LoVo (cell line): ENCODE measurements at regions not wholly inside any gene's neighbourhood (a gene's known extent, or its start where the extent isn't known, plus 50 kb on each side); places are given as distances from the start of the nearest gene placed in this dataset.
"Not testable (repeated sequence)": the region's sequence is repeated elsewhere in the genome, so short reads cannot be mapped to it uniquely, and the experiment has no call there.

ENCODE experiments used
- DNase-seq: peaks from one replicate; pipeline ENCODE4 v3.0.0-alpha.2; 2016; ENCODE audit warnings: low spot score

DNA sequence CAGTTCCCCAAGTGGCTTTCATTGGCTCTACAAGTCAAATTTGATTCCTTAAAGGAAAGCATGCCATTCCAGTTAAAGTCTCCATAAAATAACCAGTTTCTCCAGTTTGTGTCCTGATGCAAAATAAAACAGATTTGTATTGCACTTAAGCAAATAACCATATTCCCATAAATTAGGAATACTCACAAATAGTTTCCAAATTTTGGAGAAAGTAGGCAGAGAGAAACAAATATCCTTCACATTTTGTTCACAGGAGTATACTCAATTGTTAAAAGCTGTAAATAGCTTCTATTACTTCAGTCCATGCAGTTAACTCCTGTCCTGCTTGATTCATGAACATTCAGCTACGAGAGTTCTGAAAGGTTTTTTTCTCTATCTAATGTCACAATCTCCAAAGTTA is 281.4 kb upstream of the RGS17 start:
- no peak for DNase-seq

GRCh38 chr6:153411070-153411648 is 280.1 kb upstream of the RGS17 start:
- no peak for DNase-seq

DNA sequence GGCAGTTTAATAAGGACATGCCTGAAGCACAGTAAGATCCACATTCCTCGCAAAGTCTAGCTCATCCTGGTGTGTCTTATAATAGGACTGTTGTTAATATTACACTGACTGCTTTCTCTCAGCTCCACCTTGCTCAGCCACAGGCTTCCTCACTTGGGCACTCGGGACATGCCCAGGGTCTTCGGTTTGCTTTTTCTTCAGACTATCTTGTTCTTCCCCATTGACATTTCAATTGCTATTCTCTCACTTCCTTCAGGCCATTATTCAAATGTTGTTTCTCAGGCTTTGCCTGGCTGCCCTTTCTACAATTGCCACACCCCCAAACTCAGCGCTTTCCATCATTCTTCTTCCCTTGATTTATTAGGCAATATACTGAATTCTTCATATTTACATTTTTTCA is 274.8 kb upstream of the RGS17 start:
- DNase-seq, result no peak

DNA sequence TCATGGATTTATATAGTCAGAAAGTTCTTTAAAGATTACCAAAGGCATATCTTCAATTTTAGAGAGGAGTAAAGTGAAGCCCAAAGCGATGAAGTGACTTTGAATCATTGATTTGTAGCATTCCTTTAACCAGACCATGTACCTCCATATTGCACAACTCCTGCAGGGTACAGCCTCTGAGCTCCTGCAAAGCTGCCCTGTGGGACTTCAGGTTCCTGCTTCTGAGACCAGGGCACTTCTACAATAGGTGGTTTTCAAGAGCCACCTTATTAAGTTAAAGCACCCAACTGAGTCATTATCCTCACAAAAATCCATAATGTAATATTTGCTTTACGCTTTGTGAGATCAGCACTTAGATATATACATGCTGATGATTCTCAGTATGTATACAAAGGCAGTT is 270.7 kb upstream of the RGS17 start:
- DNase-seq, result no peak

DNA sequence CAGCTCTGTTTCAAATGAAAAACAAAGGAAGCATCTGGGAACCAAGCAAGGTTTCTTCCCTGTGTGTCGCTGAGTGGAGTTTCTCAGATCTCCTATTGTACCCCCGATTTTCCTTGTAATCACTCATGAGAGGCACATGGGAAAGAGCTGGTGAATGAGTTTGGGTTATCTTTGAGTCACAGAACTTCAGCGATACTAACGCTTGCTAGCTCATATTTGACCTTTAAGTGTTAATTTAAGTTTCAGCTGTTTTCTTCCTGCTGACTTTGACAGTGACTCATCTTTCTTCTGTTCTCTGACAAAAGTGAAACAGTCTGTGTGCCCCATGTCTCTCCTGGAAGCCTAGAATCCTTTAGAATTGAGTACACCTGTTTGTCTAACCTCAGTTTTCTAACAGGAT is 261.1 kb upstream of the RGS17 start:
- DNase-seq, result no peak

- no peak for DNase-seq
Measured at GRCh38 chr6:153373869-153374268, 242.8 kb upstream of the RGS17 start.

DNA sequence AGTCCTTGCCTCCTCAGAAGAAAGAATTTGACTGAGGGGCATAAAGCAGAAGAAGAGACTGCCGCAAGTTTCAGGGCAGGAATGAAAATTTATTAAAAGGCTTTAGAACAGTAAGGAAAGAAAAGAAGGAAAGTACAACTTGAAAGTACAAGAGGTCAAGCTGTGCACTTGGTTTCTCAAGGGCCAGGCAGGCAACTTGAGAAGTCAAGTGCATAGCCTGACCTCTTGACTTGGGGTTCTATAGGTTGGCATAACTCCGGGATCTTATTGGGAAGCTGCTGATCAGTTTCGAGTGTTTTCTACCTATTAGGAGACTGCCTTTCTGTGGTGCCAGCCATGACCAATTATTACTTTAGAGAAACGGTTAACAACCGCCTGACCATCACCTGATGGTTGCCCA is 237.0 kb upstream of the RGS17 start:
- no peak for DNase-seq

GRCh38 chr6:153367021-153367420 is 235.9 kb upstream of the RGS17 start:
- DNase-seq, result no peak

DNA sequence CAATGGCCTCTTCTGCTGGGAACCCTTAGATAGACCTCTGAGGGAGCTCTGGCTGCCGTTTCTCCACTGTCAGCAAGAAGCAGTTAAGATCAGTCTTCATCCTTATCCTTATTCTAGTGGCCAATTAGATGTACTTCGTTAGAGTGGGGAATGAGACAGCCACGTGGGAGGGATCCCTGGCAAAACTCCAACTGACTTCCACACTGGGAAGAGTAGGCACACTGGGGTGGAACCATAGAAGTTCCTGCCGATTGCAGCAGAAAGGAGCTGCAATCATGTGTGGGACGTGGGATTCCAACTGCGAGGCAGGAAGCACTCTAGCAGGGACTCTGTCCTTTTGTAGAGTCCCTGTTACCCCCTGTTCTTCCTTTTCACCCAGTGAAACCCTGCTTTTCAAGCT is 226.3 kb upstream of the RGS17 start:
- DNase-seq, result no peak

GRCh38 chr6:153340568-153340967 is 209.5 kb upstream of the RGS17 start:
- DNase-seq, result no peak

DNA sequence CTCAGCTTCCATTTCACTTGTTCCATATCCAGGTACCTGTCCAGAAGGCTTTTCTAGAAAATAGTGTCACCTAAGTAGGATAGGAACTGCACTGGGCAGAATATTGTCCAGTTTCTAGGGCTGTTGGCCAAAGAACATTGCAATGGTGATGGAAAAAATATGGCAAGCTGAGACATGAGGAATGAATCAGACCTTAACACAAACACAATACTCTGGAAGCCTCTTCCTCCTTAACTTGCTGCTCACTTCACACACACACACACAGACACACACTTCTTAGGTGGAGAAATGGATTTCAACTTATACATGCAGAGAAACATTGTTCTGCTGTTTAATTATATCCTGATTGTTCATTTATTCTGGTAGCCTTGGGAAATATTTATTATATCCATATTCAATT is 203.0 kb upstream of the RGS17 start:
- DNase-seq, result no peak

DNA sequence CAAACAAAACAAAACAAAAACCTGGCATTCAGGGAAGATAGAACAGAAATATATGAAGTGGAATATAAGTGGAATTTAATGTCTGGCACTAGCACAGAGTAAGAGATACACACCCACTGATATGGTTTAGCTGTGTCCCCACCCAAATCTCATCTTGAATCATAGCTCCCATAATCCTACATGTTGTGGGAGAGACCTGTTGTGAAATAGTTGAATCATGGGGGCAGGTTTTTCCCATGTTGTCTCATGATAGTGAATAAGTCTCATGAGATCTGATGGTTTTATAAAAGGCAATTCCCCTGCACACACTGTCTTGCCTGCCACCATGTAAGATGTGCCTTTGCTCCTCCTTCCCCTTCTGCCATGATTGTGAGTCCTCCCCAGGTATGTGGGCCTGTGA is 200.1 kb upstream of the RGS17 start:
- DNase-seq, result not testable (repeated sequence)

DNA sequence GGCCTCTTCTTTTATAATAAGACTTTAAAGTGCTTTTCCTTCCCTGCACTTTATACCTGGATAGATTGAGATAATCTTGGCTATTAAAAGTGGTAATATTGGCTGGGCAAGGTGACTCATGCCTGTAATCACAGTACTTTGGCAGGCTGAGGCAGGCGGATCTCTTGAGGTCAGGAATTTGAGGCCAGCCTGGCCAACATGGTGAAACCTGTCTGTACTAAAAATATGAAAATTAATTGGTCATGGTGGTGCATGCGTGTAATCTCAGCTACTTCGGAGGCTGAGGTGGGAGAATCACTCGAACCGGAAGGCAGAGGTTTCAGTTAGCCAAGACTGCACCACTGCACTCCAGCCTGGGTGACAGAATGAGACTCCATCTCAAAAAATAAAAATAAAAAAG is 197.1 kb upstream of the RGS17 start:
- peak; percentile 4 for DNase-seq

GRCh38 chr6:153325661-153326060 is 194.6 kb upstream of the RGS17 start:
- DNase-seq, result no peak

- DNase-seq, result peak; percentile 73
Measured at GRCh38 chr6:153312634-153313033, 181.6 kb upstream of the RGS17 start.

DNA sequence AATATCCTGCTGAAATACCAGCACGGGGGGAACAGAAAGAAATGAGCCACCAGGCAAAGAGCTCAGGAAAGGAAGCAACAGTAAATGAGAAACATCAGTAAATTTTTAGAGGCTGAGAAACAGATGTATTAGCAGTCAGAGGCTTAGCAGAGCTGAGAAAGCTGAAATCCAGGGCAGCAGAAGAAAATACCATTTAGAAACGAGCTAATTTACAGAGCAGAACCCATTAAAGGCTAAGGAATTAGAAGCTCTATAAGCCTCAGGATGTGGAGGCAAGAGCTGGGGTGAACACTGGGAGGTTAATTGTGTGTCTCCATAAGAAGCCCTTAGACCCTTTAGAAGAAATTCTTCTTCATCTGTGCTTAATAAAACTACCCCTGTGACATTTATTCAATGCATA is 178.6 kb upstream of the RGS17 start:
- DNase-seq, result no peak

DNA sequence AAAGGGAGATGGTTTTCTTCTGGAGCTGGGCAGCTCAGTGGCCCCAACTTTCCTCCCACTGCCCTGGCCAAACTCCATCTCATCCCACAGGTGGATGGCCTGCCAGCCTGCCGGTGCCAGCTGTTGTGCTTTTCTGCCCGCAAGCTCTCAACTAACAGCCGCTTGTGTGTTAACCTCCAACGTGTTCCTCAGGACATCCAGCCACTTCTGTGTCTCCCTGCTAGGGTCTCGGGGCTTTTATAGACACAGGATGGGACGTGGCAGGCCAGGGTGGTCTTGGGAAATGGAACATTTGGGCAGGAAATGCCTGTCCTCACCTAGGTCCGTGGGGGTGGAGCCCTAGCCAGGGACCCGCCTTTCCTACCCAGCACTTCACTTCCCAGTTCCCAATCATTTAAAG is 171.1 kb upstream of the RGS17 start:
- DNase-seq, result no peak

DNA sequence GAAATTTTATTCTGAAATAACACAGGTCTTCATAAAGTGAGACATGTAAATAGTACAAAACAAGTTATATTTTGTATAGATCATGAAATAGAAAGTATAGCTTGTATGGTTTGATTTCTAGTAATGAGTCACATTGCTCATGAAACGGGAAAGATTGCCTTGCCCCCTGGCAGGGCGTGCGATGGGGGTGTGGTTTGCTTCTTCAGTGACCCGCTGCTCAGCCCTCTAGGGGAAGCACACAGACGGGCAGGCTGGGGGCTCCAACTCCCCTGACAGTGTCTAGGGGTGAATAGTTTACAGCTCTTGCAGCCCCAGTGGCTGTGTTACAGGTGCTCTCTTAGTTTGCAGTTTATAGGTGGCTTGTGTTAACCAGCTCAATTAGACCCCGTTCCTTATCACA is 170.5 kb upstream of the RGS17 start:
- DNase-seq, result no peak

DNA sequence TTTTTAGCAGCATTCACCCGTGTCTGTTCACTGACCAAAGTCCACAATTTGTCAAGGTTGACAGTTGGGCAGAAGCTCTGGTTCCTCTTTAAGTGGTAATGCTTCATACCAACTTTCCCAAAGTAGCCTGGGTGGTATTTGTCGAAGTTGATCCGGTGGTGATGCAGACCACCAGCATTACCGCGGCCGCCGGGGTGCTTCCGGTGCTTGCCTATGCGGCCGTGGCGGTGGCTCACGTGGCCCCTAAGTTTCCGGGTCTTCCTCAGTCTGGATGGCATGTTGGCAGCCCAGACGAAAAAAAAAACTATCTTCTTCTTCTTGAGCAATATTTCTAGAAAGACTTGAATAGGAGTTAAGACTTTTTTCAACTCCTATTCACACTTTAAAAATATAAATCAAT is 151.4 kb upstream of the RGS17 start:
- DNase-seq, result not testable (repeated sequence)

GRCh38 chr6:153275997-153276396 is 144.9 kb upstream of the RGS17 start:
- no peak for DNase-seq

- no peak for DNase-seq
Measured at GRCh38 chr6:153272201-153272980, 141.3 kb upstream of the RGS17 start.

DNA sequence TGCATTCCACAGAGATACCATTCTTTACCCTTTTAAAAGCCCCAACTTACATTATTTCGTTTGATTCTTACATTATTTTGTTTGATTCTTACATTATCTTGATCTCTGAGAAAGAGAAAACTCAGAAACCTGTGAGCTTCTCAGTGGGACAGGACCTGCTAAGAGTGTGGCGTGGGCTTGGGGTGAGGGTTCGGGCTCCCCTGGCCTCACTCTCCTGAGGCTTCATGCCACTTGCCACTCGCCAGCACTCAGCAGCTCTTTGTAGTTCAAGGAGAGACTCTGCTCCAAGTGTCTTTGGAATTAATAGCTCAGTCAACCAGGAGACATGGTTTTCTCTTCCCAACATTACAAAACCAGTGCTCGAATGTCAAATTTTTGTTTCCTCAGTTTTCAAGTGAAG is 132.4 kb upstream of the RGS17 start:
- DNase-seq, result no peak

GRCh38 chr6:153251326-153251725 is 120.2 kb upstream of the RGS17 start:
- DNase-seq, result no peak

DNA sequence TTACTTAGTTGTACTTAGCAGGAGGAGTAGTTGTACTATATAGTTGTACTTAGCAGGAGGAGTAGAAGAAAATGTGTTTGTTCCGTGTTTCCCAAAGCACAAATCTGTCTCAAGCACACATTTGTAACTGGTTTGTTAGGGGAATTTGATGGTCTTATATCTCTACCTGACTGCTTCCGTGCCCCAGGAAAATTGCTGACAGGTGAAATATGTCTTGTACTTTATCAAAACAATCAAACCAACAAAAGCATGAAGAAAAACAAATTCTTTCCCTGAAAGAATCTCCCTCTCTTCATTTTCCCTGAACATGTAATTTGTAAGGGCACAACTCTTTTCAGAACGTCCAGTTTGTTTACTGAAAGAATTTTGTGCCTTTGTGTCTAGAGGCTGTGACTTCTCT is 106.6 kb upstream of the RGS17 start:
- DNase-seq, result no peak
